GM19397 (cell line): ENCODE measurements at regions not wholly inside any gene's neighbourhood (a gene's known extent, or its start where the extent isn't known, plus 50 kb on each side); places are given as distances from the start of the nearest gene placed in this dataset.

Experiments
- ATAC-seq: cut with Tn5 transposase; IDR thresholded peaks from one replicate; pipeline ENCODE4 v1.9.1; 2021; ENCODE audit warnings: mild to moderate bottlenecking, moderate library complexity; ENCODE audit not compliant: unreplicated experiment

DNA sequence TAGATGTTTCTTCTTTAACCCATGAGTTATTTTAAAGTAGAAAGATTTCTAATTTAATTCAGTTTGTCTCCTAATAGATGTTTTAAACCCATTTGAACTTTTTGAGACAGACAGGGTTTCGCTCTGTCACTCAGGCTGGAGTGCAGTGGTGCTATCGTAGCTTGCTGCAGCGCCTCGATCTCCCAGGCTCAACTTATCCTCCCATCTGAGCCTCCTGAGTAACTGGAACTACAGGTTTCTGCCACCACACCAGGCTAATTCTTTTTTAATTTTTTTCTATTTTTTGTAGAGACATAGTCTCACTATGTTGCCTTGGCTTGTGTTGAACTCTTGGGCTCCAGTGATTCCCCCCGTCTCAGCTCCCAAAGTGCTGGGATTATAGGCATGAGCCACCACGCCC lies 53.0 kb upstream of the RAB18 start:
- ATAC-seq, result no peak

DNA sequence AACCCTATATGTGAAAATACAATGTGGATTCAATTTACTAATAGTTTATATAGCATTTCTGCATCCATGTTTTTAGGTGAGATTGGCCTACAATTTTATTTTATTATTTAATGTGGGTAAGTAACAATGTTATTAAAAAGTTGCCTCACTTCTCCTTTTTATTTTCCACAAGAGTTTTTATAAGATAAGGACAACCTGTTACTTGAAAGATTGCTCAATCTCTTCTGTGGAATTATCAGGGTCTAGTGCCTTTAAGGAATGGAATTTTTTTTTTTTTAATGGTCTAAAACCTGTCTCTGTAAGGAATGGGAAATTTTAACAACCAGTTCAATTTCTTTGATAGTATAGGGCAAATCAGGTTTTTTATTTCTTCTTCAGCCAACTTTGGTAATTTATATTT lies 53.9 kb upstream of the RAB18 start:
- ATAC-seq, result no peak

DNA sequence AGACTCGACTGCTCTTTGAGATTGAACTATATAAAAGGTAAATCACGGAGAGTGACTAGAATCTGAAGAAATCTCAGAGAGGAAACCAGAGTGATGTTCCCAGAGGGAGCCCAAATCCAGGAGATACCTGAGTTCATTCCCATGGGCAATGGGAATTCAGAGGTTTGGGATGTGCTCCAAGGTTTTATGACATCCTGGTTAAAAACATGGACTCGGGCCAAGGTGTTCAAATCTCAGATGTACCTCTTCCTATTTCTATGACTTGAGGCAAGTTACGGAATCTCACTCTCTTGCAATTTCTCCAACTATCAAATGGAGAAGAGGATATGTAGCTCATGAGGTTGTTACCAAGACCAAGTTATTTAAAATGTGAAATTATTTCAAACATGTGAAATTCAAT lies 54.5 kb upstream of the RAB18 start:
- ATAC-seq, result no peak

DNA sequence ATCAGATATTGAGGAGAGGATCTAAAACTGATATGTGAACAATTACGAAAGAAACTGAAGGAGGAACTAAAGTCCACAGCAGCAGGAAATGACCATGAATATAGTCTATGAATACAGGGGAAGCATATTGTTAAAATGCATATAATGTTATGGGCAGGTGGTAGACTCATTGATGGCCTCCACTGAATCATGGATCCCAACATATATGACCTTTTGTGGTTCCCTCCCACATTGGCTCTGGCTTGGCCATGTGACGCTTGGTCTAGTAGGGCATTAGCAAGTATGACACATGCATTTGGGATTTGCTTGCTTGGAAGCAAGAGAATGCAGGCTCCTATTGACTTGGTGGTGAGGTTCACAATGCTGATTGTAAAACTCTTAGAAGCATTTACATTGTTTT lies 55.2 kb upstream of the RAB18 start:
- ATAC-seq, result no peak

DNA sequence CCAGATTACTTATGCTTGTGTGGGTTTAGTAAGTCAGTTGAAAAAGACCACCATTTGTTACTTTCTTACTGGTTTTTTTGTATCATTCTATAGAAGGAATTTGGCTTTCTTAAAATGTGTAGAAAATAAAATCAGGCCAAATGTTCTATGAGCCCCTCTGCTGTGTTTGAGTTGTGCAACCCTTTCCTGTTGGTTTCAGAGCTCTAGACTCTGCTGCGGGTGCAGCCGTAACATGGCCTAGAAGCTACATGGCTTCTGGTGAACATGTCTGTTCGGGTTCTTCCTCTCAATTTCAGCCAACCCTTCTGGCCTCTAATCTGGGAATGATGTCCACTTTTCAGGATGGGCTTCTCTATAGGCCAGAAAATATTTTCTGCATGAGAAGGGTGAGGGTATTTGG lies 56.6 kb upstream of the RAB18 start:
- ATAC-seq, result no peak

DNA sequence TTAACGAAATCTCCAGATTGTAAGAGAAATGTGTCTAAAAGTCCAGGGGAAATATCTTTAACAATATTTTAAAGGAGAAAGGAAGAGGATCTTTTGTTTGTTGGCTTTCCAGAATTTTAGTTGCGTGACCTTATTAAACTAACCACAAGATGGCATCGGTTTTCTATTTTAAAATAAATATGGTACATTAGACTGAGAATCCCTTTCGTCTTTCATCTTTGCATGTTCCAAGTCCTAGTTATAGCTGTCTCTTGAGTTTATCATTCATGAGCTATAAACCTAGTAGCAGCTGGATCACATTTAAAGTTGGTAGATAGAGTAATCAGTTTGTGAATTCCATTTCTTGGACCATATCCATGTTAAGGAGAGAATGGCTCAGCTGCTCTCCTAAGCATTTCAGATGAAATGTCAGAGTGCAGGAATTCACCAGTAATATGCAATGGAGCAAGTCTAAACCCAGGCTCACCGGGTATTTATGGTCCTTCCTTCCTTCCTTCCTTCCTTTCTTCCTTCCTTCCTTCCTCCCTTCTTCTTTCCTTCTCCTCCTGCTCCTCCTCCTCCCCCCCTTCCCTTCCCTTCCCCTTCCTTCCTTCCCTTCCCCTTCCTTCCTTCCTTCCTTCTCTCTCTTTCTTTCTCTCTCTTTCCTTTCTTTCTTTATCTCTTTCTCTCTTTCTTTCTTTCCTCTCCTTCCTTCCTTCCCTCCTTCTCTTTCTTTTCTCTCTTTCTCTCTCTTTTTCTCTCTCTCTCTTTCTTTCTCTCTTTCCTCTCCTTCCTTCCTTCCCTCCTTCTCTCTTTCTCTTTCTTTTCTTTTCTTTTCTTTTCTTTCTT lies 57.8 kb upstream of the RAB18 start:
- no peak for ATAC-seq

DNA sequence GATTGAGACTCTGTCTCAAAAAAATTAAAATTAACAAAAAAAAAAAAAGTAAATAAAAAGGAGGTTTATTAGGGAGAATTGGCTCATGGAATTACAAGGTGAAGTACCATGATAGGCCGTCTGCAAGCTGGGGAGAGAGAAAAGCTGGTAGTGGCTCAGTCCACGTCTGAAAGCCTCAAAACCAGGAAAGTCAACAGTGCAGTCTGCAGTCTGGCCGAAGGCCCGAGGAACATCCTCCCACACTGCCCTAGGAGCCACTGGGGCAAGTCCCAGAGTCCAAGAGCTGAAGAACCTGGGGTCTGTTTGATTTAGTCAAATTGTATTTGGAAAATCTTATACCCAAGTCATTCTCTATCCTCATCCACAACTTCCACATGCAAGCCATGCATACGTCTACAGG lies 59.0 kb upstream of the RAB18 start:
- no peak for ATAC-seq

DNA sequence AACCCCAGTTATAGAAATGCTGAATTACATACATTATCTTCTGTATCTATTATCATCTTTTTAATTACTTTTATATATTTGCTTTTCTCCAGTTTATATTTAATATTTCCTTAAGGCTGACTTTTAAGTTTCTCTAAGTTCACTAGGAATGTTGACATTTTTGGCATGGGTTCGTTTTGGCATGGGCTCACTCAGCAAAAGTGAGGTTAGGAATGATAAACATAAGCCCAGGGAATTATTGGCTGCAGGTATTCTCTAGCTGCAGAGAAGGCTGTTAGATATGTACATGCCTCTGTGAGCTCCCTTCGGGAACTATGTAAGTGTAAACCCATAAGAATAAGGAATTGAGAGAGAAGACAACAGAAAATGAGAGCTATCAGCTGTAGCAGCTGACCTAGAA lies 63.6 kb upstream of the RAB18 start:
- ATAC-seq, result no peak

DNA sequence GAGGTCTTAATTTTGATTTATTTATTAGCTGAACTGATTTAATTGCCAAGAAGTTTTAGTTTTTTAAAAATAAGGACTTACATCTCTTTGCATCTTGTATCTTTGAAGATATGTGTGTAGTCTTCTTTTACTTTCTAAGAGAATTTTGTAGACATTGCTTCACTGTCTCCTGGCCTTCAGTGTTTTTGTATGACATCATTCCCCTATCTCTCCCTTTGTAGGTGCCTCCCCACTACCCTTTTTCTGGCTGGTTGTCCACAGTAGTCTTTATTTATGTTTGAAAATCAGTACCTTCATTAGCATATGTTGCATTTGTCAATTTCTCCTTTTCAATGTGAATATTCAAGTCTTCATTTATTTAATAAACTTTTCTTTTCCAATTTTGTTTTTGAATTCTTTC lies 64.1 kb upstream of the RAB18 start:
- ATAC-seq, result no peak

DNA sequence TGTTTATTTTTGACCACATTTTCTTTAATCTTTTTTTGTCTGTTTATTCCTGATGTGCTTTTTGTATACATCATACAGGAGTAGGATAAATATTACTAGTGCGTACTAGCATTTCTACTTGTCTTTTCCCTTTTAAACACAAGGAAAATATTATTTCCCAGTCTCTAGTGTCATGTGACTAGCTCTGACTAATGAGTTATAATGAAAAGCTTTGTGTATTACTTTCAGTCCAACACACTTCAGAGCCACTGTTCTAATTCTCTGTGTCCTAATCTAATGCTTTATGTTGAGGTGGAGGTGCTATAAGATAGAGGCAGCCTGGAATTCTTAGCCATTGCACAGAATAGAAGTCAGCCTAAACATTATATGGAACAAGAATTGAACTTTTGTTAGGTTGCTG lies 65.0 kb upstream of the RAB18 start:
- ATAC-seq, result no peak

DNA sequence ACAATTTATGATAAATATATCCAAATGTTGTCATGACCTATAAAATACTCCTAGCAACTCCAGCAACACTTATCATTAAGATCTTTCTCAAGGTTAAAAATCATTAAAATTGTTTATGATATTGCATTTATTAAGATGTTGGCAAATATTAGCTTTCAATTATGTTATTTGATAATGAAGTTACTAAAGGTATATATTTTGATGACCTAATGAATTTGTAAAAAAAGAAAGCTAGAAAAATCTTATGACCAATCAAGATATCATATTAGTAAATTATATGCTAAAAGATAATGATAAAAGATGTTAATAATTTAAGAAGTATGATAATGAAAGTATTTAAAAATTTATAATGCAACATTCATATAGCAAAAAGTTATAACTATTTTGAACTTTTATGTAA lies 66.3 kb upstream of the RAB18 start:
- no peak for ATAC-seq

DNA sequence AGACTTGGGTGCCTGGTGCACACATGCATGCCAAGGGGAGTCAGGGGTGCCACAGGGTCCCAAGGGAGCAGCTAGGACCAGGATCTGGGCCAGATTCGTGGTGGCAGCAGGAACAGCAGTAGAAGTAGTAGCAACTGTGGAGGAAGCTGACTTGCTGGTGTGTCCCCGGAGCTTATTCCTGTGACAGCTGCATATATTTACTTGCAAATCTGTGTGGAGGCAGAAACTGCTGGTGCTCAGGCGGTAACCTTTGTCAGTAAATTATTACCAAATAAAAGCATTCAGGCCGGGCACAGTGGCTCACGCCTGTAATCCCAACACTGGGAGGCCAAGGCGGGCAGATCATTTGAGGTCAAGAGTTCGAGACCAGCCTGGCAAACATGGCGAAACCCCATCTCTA lies 67.4 kb upstream of the RAB18 start:
- no peak for ATAC-seq

DNA sequence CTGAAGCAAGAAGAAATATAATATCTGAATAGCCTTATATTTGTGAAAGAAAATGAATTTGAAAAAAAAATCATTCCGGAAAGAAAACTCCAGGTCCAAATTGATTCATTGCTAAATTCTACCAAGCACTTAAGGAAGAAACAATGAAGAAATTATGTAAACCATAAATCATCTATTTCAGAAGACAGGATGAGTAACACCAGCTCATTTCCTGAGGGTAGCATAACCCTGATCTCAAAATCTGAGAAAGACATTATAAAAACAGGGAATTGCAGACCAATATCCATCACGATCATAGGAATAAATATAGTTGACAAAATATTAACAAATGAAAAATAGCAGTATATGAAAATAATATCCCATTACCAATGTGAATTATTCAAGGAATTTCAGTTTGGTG lies 70.1 kb upstream of the RAB18 start:
- no peak for ATAC-seq

DNA sequence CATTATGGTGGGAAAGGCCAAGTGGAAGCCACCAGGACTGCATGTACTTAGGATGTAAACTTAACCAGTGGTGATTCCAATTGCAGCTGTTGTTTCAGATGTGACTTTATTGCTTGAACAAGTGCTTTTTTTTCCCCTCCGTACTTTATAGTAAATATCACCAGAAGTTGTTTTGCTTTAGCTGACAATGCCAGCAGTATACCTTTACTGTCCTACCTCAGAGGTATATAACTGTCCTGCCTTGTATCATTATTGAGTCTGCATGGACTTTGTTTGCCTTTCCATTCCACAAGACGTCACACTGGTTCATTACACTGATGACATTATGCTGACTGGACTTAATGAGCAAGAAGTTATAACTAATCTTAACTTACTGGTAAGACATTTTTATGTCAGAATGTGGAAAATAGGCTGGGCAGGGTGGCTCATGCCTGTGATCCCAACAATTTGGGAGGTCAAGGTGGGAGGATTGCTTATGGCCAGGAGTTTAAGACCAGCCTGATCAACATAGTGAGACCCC lies 77.1 kb upstream of the RAB18 start:
- no peak for ATAC-seq

DNA sequence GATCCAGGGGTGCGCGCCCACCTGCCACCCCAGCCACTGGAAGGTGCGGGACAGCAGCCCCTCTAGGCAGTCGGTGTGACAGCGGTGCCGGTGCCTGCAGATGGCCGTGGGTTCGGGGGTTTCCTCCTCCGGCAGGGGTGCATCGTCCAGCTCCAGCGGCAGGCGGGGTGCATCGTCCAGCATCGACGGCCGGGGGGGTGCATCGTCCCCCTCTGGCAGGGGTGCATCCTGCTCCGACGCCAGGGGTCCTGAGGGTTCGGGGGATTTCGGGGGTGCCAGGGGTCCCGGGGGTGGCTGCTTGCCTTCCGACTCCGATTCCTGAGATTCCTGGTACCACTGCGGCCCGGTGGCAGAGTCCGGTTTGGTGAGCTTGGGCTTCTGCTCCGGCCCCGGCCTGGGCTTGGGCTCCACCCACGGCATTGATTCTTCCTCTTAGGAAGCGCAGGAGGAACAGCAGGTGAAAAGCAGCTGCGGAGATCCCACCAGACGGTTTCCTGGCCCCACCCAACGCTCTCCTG lies 90.2 kb upstream of the RAB18 start:
- ATAC-seq, result no peak

DNA sequence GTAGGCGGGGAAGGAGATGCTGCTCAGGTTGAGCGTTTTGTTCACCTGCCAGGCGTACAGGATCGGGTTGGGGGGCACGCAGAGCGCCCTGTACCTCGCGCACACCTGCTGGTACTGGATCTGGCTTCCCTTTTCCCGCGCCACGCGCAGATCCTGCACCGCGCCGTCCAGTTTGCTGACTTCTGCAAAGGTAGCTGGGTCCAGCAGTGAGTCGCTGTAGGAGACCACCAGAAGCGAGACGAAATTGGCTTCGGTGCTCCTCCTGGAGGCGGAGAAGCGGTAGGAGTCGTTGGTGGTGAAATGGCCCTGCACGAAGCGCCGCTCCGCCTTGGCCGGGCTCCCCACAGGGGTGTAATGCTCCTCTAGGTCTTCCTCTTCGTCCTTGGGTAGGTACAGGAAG lies 90.7 kb upstream of the RAB18 start:
- no peak for ATAC-seq

DNA sequence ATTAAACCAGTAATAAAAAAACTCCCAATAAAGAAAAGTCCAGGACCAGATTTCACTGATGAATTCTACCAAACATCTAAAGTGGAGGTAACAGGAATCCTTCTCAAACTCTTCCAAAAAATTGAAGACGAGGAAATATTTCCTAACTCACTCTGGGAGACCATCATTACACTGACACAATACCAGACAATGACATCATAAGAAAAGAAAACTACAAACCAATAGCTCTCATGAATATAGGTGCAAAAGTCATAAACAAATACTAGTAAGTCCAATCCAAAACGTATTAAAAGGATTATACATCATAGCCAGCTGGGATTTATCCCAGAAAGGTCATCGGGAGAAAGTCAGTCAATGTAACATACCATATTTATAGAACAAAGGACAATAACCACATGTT lies 94.0 kb upstream of the RAB18 start:
- ATAC-seq, result no peak

DNA sequence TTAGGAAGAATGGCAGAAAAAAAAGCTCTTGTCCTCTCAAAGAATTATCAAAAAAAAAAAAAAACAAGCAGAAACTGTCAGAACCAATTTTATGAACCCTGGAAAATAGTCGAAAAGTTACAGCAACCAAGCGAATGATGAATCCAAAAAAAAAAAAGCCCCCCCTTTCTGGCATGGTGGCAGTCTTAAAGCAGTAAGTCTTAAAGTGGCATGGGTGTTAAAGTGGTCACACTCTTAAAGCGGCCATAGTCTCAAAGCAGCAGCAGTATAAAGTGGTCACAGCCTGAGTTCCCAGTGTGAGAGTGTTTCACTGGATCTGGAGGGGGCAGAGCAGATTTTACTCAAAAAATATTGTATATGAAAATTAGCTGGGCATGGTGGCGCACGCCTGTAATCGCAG lies 96.8 kb upstream of the RAB18 start:
- no peak for ATAC-seq

DNA sequence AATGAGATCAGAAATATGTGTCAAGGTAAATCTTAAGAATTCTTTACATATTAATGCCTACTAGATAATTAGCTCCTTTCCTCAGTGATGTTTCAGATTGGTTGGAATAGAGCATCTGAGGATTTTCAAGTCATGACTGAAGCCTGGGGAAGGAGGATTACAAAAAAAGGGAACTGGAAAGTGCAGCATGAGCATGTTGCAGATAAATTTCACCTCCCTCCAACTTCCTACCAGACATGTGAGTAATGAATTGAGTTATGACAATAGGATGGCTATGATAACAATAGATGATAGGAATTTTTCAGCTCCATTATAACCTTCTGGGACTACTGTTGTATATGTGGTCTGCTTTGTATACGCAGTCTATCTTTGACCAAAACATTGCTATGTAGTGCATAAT lies 104.2 kb upstream of the RAB18 start:
- ATAC-seq, result no peak

DNA sequence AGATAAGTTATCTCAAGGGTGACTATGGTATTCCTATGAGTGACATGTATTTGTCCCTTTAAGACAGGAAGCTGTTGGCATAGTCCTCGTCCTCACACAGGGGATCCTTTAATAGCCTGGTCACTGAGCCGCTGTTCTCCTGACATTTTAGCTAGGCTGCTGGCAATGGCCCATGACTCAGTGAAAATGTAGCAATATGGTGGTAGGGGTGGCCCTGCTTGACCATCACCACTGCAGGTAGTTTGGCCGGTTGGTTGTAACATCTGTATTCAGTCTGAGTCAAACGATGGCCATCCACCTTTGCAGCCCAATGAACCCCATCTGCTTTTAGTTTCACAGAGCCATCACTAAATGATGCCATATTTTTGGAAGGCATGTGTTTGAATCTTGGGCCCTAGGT lies 110.1 kb upstream of the RAB18 start:
- ATAC-seq, result no peak

DNA sequence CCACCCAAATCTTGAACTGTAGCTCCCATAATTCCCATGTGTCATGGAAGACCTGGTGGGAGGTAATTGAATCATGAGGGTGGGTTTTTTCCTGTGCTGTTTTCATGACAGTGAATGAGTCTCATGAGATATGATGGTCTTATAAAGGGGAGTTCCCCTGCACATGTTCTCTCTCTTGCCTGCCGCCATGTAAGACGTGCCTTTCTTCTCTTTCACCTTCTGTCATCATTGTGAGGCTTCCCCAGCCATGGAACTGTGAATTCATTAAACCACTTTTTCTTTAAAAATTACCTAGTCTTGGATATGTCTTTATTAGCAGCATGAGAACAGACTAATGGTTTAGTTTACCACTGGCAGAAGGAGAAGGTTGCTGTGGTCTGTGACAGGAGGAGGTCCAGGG lies 111.5 kb upstream of the RAB18 start:
- no peak for ATAC-seq

DNA sequence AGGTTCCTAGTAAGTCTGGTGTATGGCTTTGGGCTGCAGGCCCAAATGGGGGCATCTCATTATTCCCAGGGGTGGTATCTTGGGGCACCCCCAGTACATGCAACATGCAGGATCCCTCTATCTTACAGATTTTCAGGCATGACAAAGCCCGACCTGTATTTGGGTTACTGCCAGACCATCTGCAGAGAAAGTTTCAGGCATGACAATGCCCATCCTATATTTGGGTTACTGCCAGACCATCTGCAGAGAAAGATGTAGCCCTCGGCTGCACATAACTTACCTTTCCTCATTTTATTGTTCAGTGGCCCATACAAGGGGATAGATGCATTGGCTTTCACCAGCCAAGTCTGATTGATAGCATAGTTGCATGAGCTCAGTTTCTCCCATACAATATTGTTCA lies 112.2 kb upstream of the RAB18 start:
- no peak for ATAC-seq

DNA sequence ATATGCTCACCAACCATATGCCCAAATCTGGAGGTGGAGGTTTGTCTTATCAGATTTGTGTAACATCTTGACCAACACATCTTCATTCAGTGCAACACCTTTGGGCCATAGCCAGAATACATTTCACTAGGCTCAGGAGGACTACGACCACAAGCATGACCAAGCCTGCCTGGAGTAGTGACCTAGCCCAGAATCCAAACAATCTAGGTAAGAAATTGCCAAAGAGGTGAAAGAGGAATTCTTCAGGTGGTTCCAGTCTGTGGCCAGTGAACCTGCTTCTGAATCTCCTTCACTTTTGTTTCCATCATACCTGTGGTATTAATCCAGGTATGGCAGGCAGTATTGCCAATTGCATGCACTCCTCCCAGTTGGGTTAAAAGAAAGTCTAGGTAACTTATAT lies 112.8 kb upstream of the RAB18 start:
- no peak for ATAC-seq
